GM23338 (cell line): ENCODE measurements at regions not wholly inside any gene's neighbourhood (a gene's known extent, or its start where the extent isn't known, plus 50 kb on each side); places are given as distances from the start of the nearest gene placed in this dataset.

Source experiments
- ATAC-seq: fragments of 200-7000 bp; cut with Tn5 transposase; 3 replicates; pipeline ENCODE4 v1.9.1; 2020
- DNase-seq: peaks from one replicate; pipeline ENCODE4 v3.0.0-alpha.2; 2015; ENCODE audit warnings: low spot score
- H2AFZ ChIP-seq: fragments of 200-600 bp; sonication (generic); 2 replicates; pipeline ENCODE4 v1.8.0; 2016; ENCODE audit warnings: antibody characterized with exemption, mild to moderate bottlenecking, moderate library complexity
- H3F3A ChIP-seq: fragments of 200-600 bp; sonication (generic); replicated peaks from 2 replicates; pipeline ENCODE4 v1.8.0; 2017; ENCODE audit warnings: antibody characterized with exemption, mixed run types, low read depth
- H3K27ac ChIP-seq: fragments of 200-600 bp; sonication (generic); 2 replicates; pipeline ENCODE4 v1.6.1; 2016; ENCODE audit warnings: low read depth
- H3K27me3 ChIP-seq: fragments of 200-600 bp; sonication (generic); 2 replicates; pipeline ENCODE4 v1.8.0; 2016; ENCODE audit warnings: mild to moderate bottlenecking, mixed run types, moderate library complexity; ENCODE audit not compliant: insufficient read depth
- H3K36me3 ChIP-seq: fragments of 200-600 bp; sonication (generic); 2 replicates; pipeline ENCODE4 v1.8.0; 2016; ENCODE audit warnings: mild to moderate bottlenecking; ENCODE audit not compliant: insufficient read depth
- H3K4me1 ChIP-seq: fragments of 200-600 bp; sonication (generic); 2 replicates; pipeline ENCODE4 v1.8.0; 2016; ENCODE audit warnings: mild to moderate bottlenecking, moderate library complexity; ENCODE audit not compliant: insufficient read depth
- H3K4me2 ChIP-seq: fragments of 200-600 bp; sonication (generic); 2 replicates; pipeline ENCODE4 v1.7.1; 2017; ENCODE audit warnings: mixed run types
- H3K4me3 ChIP-seq: fragments of 200-600 bp; sonication (generic); 2 replicates; pipeline ENCODE4 v1.6.1; 2016; ENCODE audit warnings: mixed run types
- H3K79me2 ChIP-seq: fragments of 200-600 bp; sonication (generic); replicated peaks from 2 replicates; pipeline ENCODE4 v1.8.0; 2017; ENCODE audit warnings: mild to moderate bottlenecking; ENCODE audit not compliant: insufficient read depth
- H3K9me2 ChIP-seq: fragments of 200-600 bp; sonication (generic); 2 replicates; pipeline ENCODE4 v1.8.0; 2017; ENCODE audit not compliant: insufficient read depth
- H4K20me1 ChIP-seq: fragments of 200-600 bp; sonication (generic); replicated peaks from 2 replicates; pipeline ENCODE4 v1.8.0; 2017; ENCODE audit warnings: mild to moderate bottlenecking; ENCODE audit not compliant: insufficient read depth
- H3K27ac Mint-ChIP-seq: 2 replicates; pipeline ENCODE4 v1.8.0; 2020; ENCODE audit warnings: inconsistent platforms, mild to moderate bottlenecking, moderate library complexity, mixed read lengths
- H3K27me3 Mint-ChIP-seq: 3 replicates; pipeline ENCODE4 v1.8.0; 2022; ENCODE audit warnings: low read depth, mild to moderate bottlenecking, moderate library complexity, mixed read lengths, inconsistent platforms; ENCODE audit not compliant: insufficient read depth, poor library complexity
- H3K36me3 Mint-ChIP-seq: 3 replicates; pipeline ENCODE4 v1.8.0; 2021; ENCODE audit warnings: low read depth, mild to moderate bottlenecking, inconsistent platforms, moderate library complexity, mixed read lengths
- H3K4me1 Mint-ChIP-seq: 3 replicates; pipeline ENCODE4 v1.8.0; 2020; ENCODE audit warnings: mild to moderate bottlenecking, inconsistent platforms, mixed read lengths
- H3K4me3 Mint-ChIP-seq: 3 replicates; pipeline ENCODE4 v1.8.0; 2021; ENCODE audit warnings: moderate library complexity, mild to moderate bottlenecking, inconsistent platforms, mixed read lengths
- H3K9me3 Mint-ChIP-seq: 3 replicates; pipeline ENCODE4 v1.8.0; 2020; ENCODE audit warnings: moderate library complexity, mild to moderate bottlenecking, inconsistent platforms, mixed read lengths
- CREB1 ChIP-seq: fragments of 250-450 bp; sonication (Bioruptor Pico); IDR thresholded peaks from 2 replicates; pipeline ENCODE4 v1.5.0; 2020; ENCODE audit warnings: low read depth, mild to moderate bottlenecking, moderate library complexity
- ETS1 ChIP-seq: IDR thresholded peaks from 2 replicates; pipeline ENCODE4 v1.6.1; 2016; ENCODE audit warnings: antibody characterized with exemption
- EZH2 ChIP-seq: fragments of 200-600 bp; sonication (generic); IDR thresholded peaks from one replicate; pipeline ENCODE4 v1.8.0; 2017; ENCODE audit warnings: antibody characterized with exemption, mild to moderate bottlenecking, low read depth; ENCODE audit not compliant: unreplicated experiment
- EZH2phosphoT487 ChIP-seq: fragments of 200-600 bp; sonication (generic); IDR thresholded peaks from one replicate; pipeline ENCODE4 v1.8.1; 2018; ENCODE audit warnings: antibody characterized with exemption; ENCODE audit not compliant: unreplicated experiment
- ZNF114 ChIP-seq: fragments of 250-450 bp; sonication (Bioruptor Pico); IDR thresholded peaks from 2 replicates; pipeline ENCODE4 v1.5.0; 2020; ENCODE audit warnings: mild to moderate bottlenecking, moderate library complexity
- ZNF462 ChIP-seq: fragments of 250-450 bp; sonication (Bioruptor Pico); IDR thresholded peaks from 2 replicates; pipeline ENCODE4 v1.5.0; 2020; ENCODE audit warnings: mild to moderate bottlenecking, moderate library complexity

GRCh38 chr10:71076473-71077142 is 135.8 kb upstream of the UNC5B start:
- no peaks in the 10 kb centered on the region; the same call in 2 of the 3 replicates for H3K9me3 Mint-ChIP-seq
- Histone ChIP-seq H2AFZ (peak overlapping the region; percentile 66; the same call in 1 of the 2 replicates), H3K27me3 (no peaks in the 10 kb centered on the region), H4K20me1 (no peaks in the 10 kb centered on the region), H3K36me3 (no peaks in the 10 kb centered on the region), H3K9me2 (no peaks in the 10 kb centered on the region), H3K27ac (no peak overlapping the region), H3K4me1 (no peaks in the 10 kb centered on the region), H3K79me2 (no peaks in the 10 kb centered on the region), H3K4me3 (no peak overlapping the region), H3K4me2 (no peak overlapping the region), H3F3A (no peaks in the 10 kb centered on the region)
- DNase-seq (no peak), ATAC-seq (peak; percentile 42)
- peaks cover 5% of the 10 kb centered on the region for H3K27me3 Mint-ChIP-seq
- peaks cover 27% of the 10 kb centered on the region for H3K4me1 Mint-ChIP-seq
- no peak overlapping the region; the same call in 1 of the 2 replicates for H3K27ac Mint-ChIP-seq
- no peaks in the 10 kb centered on the region; the same call in 2 of the 3 replicates for H3K36me3 Mint-ChIP-seq
- TF ChIP-seq EZH2phosphoT487 (no peak), ZNF462 (CRISPR knock-in tag) (no peak), ETS1 (no peak), ZNF114 (CRISPR knock-in tag) (no peak), CREB1 (no peak), EZH2 (no peak)
- H3K4me3 Mint-ChIP-seq, result no peak overlapping the region
